GM12865 (cell line): ENCODE measurements at regions not wholly inside any gene's neighbourhood (a gene's known extent, or its start where the extent isn't known, plus 50 kb on each side); places are given as distances from the start of the nearest gene placed in this dataset.

Source experiments
- DNase-seq: peaks from one replicate; pipeline ENCODE4 v3.0.0; 2010; ENCODE audit warnings: low read depth
- H3K4me3 ChIP-seq: 2 replicates; pipeline ENCODE4 v1.5.1; 2011; ENCODE audit warnings: mild to moderate bottlenecking, low read depth, low read length, control low read depth
- CTCF ChIP-seq: IDR thresholded peaks from 2 replicates; pipeline ENCODE4 v1.5.1; 2011; ENCODE audit warnings: low read length, control low read depth, low read depth, inconsistent platforms; ENCODE audit not compliant: insufficient read depth; ENCODE audit errors: missing control alignments

GRCh38 chr11:92632495-92632894 is 337.0 kb upstream of the MTNR1B start:
- DNase-seq = no peak
- no peak overlapping the region for H3K4me3 ChIP-seq
- TF ChIP-seq CTCF = no peak

GRCh38 chr11:92633820-92634219 is 335.6 kb upstream of the MTNR1B start:
- TF ChIP-seq CTCF = no peak
- no peak for DNase-seq
- H3K4me3 ChIP-seq = no peak overlapping the region

GRCh38 chr11:92636543-92637188 is 332.8 kb upstream of the MTNR1B start:
- no peak for TF ChIP-seq CTCF
- no peak for DNase-seq
- H3K4me3 ChIP-seq = no peak overlapping the region

- DNase-seq = no peak
- no peak overlapping the region for H3K4me3 ChIP-seq
- TF ChIP-seq CTCF = no peak
These were observed 330.8 kb upstream of the MTNR1B start for GRCh38 chr11:92638678-92639077.

- no peak overlapping the region for H3K4me3 ChIP-seq
- DNase-seq = no peak
- no peak for TF ChIP-seq CTCF
These were observed 327.1 kb upstream of the MTNR1B start for GRCh38 chr11:92642177-92642931.

GRCh38 chr11:92643827-92644226 is 325.6 kb upstream of the MTNR1B start:
- H3K4me3 ChIP-seq = no peak overlapping the region
- no peak for TF ChIP-seq CTCF
- no peak for DNase-seq
